Parathyroid adenoma (tissue), 2 donors: ENCODE measurements at regions not wholly inside any gene's neighbourhood (a gene's known extent, or its start where the extent isn't known, plus 50 kb on each side); places are given as distances from the start of the nearest gene placed in this dataset.

Experiments
- H2AFZ ChIP-seq: fragments of 300-600 bp; sonication (generic); one replicate; pipeline ENCODE4 v1.7.0; 2017; ENCODE audit warnings: antibody characterized with exemption, mild to moderate bottlenecking
- H3K27ac ChIP-seq: fragments of 300-600 bp; sonication (generic); one replicate; pipeline ENCODE4 v1.7.0; 2017
- H3K27me3 ChIP-seq: fragments of 300-600 bp; sonication (generic); one replicate; pipeline ENCODE4 v1.7.0; 2017; ENCODE audit warnings: low read length; ENCODE audit not compliant: control insufficient read depth, insufficient read depth
- H3K36me3 ChIP-seq: fragments of 300-600 bp; sonication (generic); one replicate; pipeline ENCODE4 v1.7.0; 2017; ENCODE audit warnings: low read length; ENCODE audit not compliant: control insufficient read depth, insufficient read depth
- H3K4me1 ChIP-seq: fragments of 300-600 bp; sonication (generic); one replicate; pipeline ENCODE4 v1.7.0; 2017; ENCODE audit warnings: control low read depth
- H3K4me2 ChIP-seq: fragments of 300-600 bp; sonication (generic); one replicate; pipeline ENCODE4 v1.7.0; 2017; ENCODE audit warnings: low read length
- H3K4me3 ChIP-seq: fragments of 300-600 bp; sonication (generic); one replicate; pipeline ENCODE4 v1.7.0; 2017; ENCODE audit warnings: low read depth, low read length
- H3K79me2 ChIP-seq: fragments of 300-600 bp; sonication (generic); one replicate; pipeline ENCODE4 v1.7.0; 2017; ENCODE audit warnings: control low read depth
- H3K9ac ChIP-seq: fragments of 300-600 bp; sonication (generic); one replicate; pipeline ENCODE4 v1.7.0; 2017; ENCODE audit warnings: mild to moderate bottlenecking
- H3K9me3 ChIP-seq: fragments of 300-600 bp; sonication (generic); one replicate; pipeline ENCODE4 v1.7.0; 2017; ENCODE audit warnings: low read length; ENCODE audit not compliant: control insufficient read depth
- TF ChIP-seq, protein P1 (sequence below): fragments of 300-600 bp; sonication (generic); IDR thresholded peaks from one replicate; pipeline ENCODE4 v1.7.0; 2017; ENCODE audit warnings: antibody characterized with exemption, mild to moderate bottlenecking
- donor health status: primary hyperparathyroidism.

GRCh38 chr3:35409991-35410390 is 229.3 kb upstream of the ARPP21 start:
- no peaks in the 10 kb centered on the region for H3K4me1 ChIP-seq
- no peaks in the 10 kb centered on the region for H3K36me3 ChIP-seq
- H3K9me3 ChIP-seq: no peaks in the 10 kb centered on the region
- no peak overlapping the region for H3K27ac ChIP-seq
- H3K79me2 ChIP-seq: no peaks in the 10 kb centered on the region
- no peak overlapping the region for H3K4me2 ChIP-seq
- no peak overlapping the region for H3K9ac ChIP-seq
- no peaks in the 10 kb centered on the region for H3K27me3 ChIP-seq
- TF ChIP-seq, protein P1, sequence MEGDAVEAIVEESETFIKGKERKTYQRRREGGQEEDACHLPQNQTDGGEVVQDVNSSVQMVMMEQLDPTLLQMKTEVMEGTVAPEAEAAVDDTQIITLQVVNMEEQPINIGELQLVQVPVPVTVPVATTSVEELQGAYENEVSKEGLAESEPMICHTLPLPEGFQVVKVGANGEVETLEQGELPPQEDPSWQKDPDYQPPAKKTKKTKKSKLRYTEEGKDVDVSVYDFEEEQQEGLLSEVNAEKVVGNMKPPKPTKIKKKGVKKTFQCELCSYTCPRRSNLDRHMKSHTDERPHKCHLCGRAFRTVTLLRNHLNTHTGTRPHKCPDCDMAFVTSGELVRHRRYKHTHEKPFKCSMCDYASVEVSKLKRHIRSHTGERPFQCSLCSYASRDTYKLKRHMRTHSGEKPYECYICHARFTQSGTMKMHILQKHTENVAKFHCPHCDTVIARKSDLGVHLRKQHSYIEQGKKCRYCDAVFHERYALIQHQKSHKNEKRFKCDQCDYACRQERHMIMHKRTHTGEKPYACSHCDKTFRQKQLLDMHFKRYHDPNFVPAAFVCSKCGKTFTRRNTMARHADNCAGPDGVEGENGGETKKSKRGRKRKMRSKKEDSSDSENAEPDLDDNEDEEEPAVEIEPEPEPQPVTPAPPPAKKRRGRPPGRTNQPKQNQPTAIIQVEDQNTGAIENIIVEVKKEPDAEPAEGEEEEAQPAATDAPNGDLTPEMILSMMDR: no peak
- no peak overlapping the region for H3K4me3 ChIP-seq
- H2AFZ ChIP-seq: no peak overlapping the region

DNA sequence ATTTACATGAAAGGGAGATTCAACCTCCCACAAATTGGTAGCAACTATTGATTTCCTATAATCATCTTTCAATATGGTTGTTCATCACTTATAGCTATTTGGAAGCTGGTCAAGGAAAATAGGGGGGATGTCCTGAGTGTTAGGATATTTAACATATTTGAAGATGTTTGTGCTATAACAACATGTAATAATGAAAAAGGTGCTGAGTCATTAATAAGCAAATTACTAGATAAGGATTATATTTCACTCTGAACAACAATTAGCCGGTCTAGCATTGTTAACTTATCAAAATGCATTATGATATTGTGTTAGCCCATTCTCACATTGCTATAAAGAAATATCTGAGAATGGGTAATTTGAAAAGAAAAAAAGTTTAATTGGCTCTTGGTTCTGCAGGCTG is 225.8 kb upstream of the ARPP21 start:
- Histone ChIP-seq H3K4me3 (no peak overlapping the region), H3K36me3 (no peaks in the 10 kb centered on the region), H2AFZ (no peak overlapping the region)

GRCh38 chr3:35417080-35417479 is 222.2 kb upstream of the ARPP21 start:
- H2AFZ ChIP-seq: no peak overlapping the region
- H3K4me1 ChIP-seq: no peaks in the 10 kb centered on the region
- H3K4me2 ChIP-seq: no peak overlapping the region
- no peak overlapping the region for H3K4me3 ChIP-seq
- no peaks in the 10 kb centered on the region for H3K9me3 ChIP-seq
- no peaks in the 10 kb centered on the region for H3K27me3 ChIP-seq
- H3K9ac ChIP-seq: no peak overlapping the region
- H3K27ac ChIP-seq: no peak overlapping the region
- TF ChIP-seq, protein P1: no peak
- H3K79me2 ChIP-seq: no peaks in the 10 kb centered on the region
- no peaks in the 10 kb centered on the region for H3K36me3 ChIP-seq

More for the DNA sequence above, 225.8 kb upstream of the ARPP21 start:
- Histone ChIP-seq H3K79me2 (no peaks in the 10 kb centered on the region), H3K27me3 (no peaks in the 10 kb centered on the region), H3K4me1 (no peaks in the 10 kb centered on the region), H3K9me3 (no peaks in the 10 kb centered on the region), H3K4me2 (no peak overlapping the region), H3K9ac (no peak overlapping the region), H3K27ac (no peak overlapping the region)
- TF ChIP-seq, protein P1: no peak

GRCh38 chr3:35422101-35422500 is 217.2 kb upstream of the ARPP21 start:
- Histone ChIP-seq H3K4me1 (no peaks in the 10 kb centered on the region), H3K79me2 (no peaks in the 10 kb centered on the region), H3K27me3 (no peaks in the 10 kb centered on the region), H3K27ac (no peak overlapping the region), H3K9me3 (no peaks in the 10 kb centered on the region), H3K9ac (no peak overlapping the region), H3K4me3 (no peak overlapping the region), H2AFZ (no peak overlapping the region), H3K36me3 (no peaks in the 10 kb centered on the region), H3K4me2 (no peak overlapping the region)
- TF ChIP-seq, protein P1: no peak

GRCh38 chr3:35422836-35423601 is 216.3 kb upstream of the ARPP21 start:
- Histone ChIP-seq H3K27ac (no peak overlapping the region), H3K36me3 (no peaks in the 10 kb centered on the region), H3K79me2 (no peaks in the 10 kb centered on the region), H3K27me3 (no peaks in the 10 kb centered on the region), H3K9me3 (no peaks in the 10 kb centered on the region), H3K9ac (no peak overlapping the region), H3K4me1 (no peaks in the 10 kb centered on the region), H3K4me2 (no peak overlapping the region), H3K4me3 (no peak overlapping the region), H2AFZ (no peak overlapping the region)
- TF ChIP-seq, protein P1: no peak
